GM12875 (cell line): ENCODE measurements at regions not wholly inside any gene's neighbourhood (a gene's known extent, or its start where the extent isn't known, plus 50 kb on each side); places are given as distances from the start of the nearest gene placed in this dataset.
"Not testable (repeated sequence)": the region's sequence is repeated elsewhere in the genome, so short reads cannot be mapped to it uniquely, and the experiment has no call there.

Source experiments
- H3K4me3 ChIP-seq: one replicate; pipeline ENCODE4 v1.5.1; 2011; ENCODE audit warnings: low read depth, low read length, control low read depth
- TF ChIP-seq, protein P1 (sequence below): IDR thresholded peaks from 2 replicates; pipeline ENCODE4 v1.5.1; 2011; ENCODE audit warnings: low read depth, mild to moderate bottlenecking, control low read depth, inconsistent platforms, low read length, moderate library complexity, borderline replicate concordance; ENCODE audit not compliant: insufficient read depth

DNA sequence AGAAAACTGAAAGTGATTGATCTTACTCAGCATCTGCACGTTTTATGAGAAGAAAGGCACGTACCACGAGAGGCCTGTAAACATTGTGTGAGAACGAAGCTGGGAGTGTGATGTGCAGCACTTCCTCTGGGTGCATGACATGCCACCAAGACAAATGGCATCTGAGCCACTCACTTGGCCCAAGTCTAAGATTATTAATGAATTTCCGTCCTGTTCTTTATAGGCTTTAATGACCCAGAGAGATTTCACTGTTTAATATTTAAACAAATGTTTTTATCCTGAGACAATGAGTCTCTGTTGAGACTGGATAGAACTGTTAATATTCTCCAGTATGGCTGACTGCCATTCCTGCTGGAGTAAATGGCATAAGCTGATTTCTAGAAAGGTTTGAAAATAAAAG is 172.6 kb upstream of the PHACTR1 start:
- no peak overlapping the region for H3K4me3 ChIP-seq
- TF ChIP-seq, protein P1, sequence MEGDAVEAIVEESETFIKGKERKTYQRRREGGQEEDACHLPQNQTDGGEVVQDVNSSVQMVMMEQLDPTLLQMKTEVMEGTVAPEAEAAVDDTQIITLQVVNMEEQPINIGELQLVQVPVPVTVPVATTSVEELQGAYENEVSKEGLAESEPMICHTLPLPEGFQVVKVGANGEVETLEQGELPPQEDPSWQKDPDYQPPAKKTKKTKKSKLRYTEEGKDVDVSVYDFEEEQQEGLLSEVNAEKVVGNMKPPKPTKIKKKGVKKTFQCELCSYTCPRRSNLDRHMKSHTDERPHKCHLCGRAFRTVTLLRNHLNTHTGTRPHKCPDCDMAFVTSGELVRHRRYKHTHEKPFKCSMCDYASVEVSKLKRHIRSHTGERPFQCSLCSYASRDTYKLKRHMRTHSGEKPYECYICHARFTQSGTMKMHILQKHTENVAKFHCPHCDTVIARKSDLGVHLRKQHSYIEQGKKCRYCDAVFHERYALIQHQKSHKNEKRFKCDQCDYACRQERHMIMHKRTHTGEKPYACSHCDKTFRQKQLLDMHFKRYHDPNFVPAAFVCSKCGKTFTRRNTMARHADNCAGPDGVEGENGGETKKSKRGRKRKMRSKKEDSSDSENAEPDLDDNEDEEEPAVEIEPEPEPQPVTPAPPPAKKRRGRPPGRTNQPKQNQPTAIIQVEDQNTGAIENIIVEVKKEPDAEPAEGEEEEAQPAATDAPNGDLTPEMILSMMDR: no peak

DNA sequence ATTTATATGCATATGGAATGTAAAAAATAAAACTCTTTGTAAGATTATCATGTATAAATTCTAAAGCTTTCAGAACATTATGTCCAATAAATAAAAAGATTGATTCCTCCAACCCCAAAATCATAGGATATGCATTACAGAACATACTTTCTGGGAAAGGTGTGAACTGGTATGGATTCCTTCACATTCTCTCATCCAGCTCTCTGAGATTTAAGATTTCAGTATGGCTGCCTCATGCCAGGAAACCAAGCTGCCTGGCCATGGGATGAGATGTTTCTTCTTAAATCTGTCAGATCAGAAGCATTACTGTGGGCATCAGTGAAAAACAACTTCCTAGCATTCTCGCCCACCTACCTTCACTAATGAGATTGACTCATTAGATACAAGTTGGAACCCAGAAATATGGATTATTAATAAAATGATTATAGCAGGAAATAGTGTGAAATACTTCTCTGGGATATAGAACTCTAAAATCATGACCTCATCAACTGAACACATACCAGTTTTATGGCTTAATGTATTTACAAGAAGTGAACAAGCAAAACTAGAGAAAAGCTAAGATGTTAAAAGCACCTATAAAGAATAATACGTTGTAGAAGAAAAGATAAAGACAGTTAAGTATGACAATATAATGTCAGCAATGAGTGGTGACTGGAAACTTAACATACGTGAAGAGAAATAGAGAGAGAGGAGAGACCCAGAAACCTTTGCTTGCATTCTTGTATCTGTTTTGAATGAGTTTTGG is 171.6 kb upstream of the PHACTR1 start:
- TF ChIP-seq, protein P1: no peak
- no peak overlapping the region for H3K4me3 ChIP-seq

DNA sequence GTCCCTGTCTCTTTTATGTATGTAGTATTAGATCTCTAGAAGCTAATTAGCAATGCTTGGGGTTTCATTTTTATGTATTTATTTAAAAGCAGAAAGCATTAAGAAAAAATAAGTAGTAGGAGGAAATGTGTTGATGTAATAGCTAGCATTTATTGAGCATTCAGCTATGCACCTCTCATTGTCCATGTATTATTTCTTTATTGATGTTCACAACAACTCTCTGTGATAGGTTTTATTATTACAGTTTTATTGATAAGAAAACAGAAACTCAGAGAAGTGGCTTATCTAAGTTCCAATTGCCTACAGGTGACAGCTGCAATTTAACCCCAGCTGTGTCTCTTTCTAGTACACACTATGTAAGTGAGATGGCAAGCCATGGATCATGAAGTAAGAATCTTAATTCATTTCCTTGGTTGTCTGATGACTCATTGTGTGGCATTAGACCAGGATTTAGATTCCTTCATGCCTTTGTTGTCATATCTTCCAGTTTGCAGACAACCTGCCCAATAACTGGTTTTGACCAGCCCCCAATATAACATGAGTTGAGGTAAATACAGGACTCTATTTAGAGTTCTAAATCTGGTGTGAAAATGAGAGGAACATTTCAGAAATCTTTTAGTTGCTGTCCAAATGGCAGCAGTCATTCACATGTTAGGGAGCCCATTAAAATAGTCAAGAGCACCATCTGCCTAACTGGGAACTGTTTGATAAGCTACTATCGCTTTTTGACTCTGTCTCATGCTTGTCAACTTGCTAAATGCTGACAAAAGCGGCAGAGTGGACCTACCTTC is 170.8 kb upstream of the PHACTR1 start:
- no peak overlapping the region for H3K4me3 ChIP-seq
- TF ChIP-seq, protein P1: no peak

DNA sequence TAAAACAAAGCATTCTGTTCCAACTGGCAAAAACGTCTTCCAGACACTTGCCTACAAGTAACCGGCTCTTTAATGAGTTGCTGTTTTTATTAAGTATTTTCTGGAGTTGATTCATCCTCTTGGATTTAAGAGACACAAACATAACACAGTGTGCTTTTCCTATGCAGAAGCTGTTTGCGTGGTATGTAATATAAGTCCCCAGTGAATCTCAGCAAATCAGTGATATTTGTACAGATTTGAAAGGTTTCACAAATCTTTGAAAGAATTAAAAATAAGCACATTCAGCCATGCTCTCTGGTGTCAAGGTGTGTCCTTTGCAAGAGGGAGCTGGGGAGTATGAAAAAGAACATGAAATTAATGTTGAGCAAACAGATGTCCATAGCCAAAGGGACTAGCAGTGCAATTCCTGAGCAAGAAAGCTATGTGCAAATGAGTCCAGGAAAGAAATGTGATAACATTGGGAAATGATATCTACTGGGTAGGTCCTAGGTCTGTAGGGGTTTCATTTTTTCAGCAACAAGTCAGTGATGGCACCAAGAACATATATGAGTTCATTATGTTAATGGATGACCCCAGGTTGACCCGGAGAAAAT is 170.1 kb upstream of the PHACTR1 start:
- TF ChIP-seq, protein P1: no peak
- no peak overlapping the region for H3K4me3 ChIP-seq

DNA sequence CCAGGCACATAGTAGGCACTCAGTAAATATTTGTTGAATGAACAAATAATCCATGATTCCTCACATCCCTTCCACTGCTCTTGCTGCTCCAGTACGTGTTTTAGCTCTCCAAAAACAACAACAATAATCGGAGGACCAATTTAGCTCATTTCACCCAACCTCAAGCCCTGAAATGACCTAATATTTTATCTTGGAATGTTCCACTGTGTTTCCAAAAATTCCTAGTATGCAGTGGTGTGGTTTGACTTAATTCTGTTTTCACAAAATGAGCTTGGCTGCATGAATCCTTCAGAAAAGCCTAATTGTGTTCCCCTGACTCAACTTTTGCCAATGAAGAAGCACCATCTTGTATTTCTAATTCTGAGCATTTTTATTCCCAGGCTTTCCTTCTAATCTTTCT is 168.0 kb upstream of the PHACTR1 start:
- TF ChIP-seq, protein P1: no peak
- H3K4me3 ChIP-seq: no peak overlapping the region

DNA sequence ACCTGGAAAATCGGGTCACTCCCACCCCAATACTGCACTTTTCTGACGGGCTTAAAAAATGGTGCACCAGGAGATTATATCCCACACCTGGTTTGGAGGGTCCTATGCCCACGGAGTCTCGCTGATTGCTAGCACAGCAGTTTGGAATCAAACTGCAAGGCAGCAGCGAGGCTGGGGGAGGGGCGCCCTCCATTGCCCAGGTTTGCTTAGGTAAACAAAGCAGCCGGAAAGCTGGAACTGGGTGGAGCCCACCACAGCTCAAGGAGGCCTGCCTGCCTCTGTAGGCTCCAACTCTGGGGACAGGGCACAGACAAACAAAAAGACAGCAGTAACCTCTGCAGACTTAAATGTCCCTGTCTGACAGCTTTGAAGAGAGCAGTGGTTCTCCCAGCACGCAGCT is 167.1 kb upstream of the PHACTR1 start:
- not testable (repeated sequence) for H3K4me3 ChIP-seq

DNA sequence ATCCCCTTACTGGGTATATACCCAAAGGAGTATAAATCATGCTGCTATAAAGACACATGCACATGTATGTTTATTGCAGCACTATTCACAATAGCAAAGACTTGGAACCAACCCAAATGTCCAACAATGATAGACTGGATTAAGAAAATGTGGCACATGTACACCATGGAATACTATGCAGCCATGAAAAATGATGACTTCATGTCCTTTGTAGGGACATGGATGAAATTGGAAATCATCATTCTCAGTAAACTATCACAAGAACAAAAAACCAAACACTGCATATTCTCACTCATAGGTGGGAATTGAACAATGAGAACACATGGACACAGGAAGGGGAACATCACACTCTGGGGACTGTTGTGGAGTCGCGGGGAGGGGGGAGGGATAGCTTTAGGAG is 161.7 kb upstream of the PHACTR1 start:
- H3K4me3 ChIP-seq: not testable (repeated sequence)

DNA sequence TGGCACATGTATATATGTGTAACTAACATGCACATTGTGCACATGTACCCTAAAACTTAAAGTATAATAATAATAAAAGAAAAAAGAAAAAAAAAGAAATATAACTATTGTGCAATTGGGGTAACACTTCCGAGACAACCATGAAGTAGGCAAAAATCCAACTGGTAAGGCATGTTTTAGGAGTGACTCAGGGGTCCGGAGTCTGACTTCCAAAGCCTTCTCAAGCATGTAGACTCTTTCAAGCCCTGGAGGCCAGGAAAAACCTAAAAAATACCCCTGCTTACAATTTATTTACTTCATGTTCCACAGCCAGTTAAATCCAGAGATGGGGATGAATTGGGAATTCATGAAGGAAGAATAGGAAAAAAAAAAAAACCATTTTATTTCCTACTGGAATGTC is 161.3 kb upstream of the PHACTR1 start:
- H3K4me3 ChIP-seq: no peak overlapping the region
- TF ChIP-seq, protein P1: no peak
